Suppressor macrophage treated with lipopolysaccharide for 4 hours (primary cell): ENCODE measurements at regions not wholly inside any gene's neighbourhood (a gene's known extent, or its start where the extent isn't known, plus 50 kb on each side); places are given as distances from the start of the nearest gene placed in this dataset.
"Not testable (repeated sequence)": the region's sequence is repeated elsewhere in the genome, so short reads cannot be mapped to it uniquely, and the experiment has no call there.

Source experiments
- DNase-seq: peaks from one replicate; pipeline ENCODE4 v3.0.0-alpha.2; 2020

DNA sequence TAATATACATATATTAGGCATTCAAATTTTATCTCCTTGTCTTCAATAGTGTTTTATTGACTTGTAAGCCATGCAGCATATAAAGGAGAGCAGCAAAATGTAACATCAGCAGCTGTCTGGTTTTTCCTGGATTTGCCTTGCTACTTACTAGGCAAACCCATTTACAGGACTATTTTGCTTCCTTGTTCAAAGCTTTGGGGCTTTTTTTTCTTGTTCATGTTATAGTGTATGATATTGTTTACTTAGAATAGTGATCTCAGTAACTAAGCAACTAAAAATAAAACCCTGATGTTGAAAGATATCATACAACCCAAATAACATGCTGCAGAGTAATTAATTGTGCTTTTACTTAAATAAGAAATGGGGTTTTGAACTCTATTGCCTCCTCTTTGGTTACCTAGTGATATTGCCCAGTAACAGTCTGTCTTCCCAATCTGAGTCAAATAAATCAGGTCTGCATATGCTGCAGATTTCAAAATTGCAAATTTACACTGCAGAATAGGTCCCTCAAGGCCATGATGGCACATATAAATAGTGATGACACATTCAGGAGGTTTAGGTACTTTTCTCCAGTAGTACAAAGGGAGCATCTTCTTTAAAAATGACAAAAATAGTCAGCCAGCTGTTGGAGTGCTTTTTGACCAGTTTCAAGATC is 578.1 kb upstream of the NECTIN3 start:
- no peak for DNase-seq

DNA sequence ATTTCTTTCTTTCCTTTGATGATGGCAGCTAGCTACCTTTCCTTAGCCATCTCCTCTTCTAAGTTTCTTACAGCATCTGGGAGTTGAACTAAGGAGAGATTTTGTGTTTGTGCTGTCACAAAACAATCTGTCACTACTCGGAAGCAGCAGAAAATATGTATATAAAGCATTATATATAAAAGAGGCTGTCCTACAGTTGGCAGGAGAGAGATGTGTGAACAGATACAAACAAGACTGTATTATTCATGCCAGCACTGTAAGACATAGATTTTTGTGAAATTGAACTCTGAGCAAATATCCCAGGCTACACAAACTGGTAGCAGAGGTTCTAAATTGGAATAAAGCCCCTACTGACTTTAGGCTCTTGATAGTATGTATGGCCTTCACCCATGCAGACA is 577.5 kb upstream of the NECTIN3 start:
- DNase-seq, result no peak

DNA sequence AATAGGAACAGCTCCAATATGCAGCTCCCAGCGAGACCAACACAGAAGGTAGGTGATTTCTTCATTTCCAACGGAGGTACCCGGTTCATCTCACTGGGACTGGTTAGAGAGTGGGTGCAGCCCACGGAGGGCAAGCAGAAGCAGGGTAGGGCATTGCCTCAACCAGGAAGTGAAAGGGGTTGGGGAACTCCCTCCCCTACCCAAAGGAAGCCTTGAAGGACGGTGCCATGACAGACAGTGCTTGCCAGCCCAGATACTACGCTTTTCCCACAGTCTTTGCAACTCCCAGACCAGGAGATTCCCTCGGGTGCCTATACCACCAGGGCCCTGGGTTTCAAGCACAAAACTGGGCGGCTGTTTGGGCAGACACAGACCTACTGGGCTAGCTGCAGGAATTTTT is 576.9 kb upstream of the NECTIN3 start:
- DNase-seq, result no peak

DNA sequence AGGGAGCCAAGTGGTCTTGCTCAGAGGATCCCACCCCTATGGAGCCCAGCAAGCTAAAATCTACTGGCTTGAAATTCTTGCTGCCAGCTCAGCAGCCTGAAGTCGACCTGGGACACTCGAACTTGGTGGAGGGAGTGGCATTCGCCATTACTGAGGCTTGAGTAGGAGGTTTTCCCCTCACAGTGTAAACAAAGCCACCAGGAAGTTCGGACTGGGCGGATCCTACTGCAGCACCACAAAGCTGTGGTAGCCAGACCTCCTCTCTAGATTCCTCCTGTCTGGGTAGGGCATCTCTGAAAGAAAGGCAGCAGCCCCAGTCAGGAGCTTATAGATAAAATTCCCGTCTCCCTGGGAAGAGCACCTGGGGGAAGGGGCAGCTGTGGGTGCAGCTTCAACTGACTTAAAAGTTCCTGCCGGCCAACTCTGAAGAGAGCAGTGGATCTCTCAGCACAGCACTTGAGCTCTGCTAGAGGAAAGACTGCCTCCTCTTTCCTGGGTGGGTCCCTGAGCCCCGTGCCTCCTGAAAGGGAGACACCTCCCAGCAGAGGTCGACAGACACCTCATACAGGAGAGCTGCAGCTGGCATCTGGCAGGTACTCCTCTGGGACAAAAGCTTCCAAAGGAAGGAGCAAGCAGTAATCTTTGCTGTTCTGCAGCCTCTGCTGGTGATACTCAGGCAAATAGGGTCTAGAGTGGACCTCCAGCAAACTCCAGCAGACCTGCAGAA is 576.3 kb upstream of the NECTIN3 start:
- no peak for DNase-seq

DNA sequence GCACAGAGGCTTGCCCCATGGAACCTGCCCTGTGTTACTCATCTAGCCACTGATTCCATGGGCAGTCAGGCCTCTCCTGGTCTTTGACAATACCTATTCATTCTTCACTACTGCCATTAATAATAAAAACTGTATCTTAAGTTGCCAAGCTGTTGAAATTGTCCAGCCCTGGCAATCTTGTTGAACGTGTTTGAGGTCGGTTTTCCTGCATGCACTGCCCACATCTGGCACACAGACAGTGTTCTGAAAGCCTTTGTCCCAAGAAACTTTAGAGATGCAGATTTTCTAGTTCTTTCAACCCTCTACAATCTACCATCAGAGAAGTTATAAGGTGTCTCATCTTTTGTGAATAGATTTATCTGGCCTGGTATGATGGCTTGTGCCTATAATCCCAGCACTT is 567.2 kb upstream of the NECTIN3 start:
- DNase-seq, result no peak

DNA sequence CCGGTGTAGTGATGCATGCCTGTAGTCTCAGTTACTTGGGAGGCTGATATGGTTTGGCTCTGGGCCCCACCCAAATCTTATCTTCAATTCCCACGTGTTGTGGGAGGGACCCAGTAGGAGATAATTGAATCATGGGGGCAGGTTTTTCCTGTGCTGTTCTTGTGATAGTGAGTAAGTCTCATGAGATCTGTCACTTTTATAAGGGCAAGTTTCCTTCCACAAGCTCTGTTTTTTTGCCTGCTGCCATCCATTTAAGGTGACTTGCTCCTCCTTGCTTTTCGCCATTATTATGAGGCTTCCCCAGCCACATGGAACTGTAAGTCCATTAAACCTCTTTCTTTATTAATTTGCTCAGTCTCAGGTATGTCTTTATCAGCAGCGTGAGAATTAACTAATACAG is 566.7 kb upstream of the NECTIN3 start:
- no peak for DNase-seq

DNA sequence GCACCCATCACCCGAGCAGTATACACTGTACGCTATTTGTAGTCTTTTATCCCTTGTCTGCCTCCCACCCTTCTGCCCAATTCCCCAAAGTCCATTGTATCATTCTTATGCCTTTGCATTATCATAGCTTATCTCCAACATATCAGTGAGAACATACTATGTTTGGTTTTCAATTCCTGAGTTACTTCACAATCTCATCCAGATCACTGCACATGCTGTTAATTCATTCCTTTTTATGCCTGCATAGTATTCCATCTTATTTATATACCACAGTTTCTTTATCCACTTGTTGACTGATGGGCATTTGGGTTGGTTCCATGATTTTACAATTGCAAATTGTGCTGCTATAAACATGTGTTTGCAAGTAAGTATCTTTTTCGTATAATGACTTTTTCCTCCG is 564.7 kb upstream of the NECTIN3 start:
- no peak for DNase-seq

DNA sequence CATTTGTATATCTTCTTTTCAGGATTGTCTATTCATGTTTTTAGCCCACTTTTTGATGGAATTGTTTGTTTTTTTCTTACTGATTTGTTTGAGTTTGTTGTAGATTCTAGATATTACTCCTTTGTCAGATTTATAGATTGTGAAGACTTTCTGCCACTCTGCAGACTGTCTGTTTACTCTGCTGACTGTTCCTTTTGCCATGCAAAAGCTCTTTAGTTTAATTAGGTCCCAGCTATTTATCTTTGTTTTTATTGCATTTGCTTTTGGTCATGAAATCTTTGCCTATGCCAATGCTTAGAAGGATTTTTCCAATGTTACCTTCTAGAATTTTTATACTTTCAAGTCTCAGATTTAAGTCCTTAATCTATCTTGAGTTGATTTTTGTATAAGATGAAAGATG is 564.0 kb upstream of the NECTIN3 start:
- DNase-seq, result not testable (repeated sequence)

DNA sequence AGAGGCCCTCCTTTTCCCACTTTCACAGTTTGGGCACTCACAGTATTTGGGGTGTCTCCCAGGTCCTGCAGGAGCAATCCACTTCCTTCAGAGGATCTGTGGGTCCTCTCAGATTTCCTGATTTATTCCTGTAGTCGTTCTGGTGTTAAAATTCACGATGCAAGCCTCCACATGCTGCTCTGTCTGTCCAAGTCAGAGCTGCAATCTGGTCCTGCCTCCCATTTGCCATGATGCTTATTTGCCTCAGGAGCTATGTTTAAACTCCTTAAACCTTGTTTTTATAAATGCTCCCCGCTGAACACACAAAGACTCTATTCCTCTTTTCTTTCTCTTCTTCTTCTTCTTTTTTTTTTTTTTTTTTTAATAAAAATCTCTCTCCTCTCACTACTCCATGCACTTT is 558.7 kb upstream of the NECTIN3 start:
- no peak for DNase-seq

DNA sequence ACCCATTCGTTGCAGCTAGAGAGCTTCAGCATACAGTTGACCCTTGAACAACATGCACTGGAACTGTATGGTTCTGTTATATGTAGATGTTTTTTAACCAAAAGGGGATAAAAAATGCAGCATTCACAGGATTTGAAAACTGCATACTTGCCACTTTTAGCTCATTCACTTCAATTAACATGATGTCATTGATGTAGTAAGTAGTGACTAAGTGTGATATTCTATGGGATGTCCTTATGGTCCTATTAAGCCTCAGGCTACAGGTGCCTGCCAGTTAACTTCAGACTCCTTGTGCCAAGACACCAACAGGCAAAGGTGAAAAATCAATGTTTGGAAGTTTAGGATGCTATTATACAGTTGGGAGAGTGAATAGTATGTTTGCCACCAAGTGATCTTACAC is 553.6 kb upstream of the NECTIN3 start:
- no peak for DNase-seq

DNA sequence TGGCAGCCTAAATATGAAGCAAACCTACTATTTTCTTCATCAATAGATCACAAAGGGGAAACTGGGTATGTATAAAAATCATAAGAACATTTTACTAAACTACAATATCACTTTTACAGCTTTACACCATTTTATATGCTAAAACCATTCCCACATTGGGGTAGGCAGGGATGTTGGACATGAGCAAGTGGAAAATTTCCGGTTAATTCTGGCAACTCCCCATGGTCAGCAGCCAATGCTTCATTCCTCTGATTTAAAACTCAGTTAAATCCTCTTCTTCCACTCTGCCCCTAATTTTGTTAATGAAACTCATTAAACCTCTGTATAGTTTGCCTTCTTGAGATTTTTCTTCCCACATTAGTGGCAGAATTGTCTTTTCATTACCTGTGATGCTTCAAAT is 552.5 kb upstream of the NECTIN3 start:
- DNase-seq, result no peak

DNA sequence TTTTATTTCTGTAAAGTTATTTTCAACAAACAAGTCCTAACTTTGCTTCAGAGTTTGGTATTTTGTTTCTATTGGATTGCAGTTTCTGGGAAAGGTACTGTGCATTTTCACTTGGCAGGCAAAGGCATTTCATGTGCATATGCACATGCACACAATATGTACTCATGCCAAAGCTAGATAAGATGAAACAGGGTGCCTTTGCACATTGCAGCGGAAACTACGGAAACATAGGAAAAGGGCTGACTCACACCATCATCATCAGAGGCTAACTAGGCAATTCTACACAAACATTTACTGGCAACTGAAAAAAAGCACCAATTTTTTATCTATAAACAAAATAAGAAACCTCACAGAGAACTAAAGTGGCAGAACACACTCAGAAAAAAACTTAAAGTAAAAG is 550.6 kb upstream of the NECTIN3 start:
- DNase-seq, result no peak

DNA sequence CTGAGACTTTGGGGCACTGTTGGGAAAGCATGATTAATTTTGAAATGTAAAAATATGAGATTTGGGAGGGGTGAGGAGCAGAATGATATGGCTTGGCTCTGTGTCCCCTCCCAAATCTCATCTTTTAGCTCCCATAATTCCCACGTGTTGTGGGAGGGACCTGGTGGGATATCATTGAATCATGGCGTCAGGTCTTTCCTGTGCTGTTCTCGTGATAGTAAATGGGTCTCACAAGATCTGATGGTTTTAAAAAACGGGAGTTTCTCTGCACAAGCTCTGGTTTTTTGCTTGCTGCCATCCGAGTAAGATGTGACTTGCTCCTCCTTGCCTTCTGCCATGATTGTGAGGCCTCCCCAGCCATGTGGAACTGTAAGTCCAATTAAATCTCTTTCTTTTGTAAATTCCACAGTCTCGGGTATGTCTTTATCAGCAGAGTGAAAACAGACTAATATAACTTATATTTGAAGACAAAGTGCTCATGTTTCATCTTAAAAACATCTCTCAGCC is 546.0 kb upstream of the NECTIN3 start:
- not testable (repeated sequence) for DNase-seq

DNA sequence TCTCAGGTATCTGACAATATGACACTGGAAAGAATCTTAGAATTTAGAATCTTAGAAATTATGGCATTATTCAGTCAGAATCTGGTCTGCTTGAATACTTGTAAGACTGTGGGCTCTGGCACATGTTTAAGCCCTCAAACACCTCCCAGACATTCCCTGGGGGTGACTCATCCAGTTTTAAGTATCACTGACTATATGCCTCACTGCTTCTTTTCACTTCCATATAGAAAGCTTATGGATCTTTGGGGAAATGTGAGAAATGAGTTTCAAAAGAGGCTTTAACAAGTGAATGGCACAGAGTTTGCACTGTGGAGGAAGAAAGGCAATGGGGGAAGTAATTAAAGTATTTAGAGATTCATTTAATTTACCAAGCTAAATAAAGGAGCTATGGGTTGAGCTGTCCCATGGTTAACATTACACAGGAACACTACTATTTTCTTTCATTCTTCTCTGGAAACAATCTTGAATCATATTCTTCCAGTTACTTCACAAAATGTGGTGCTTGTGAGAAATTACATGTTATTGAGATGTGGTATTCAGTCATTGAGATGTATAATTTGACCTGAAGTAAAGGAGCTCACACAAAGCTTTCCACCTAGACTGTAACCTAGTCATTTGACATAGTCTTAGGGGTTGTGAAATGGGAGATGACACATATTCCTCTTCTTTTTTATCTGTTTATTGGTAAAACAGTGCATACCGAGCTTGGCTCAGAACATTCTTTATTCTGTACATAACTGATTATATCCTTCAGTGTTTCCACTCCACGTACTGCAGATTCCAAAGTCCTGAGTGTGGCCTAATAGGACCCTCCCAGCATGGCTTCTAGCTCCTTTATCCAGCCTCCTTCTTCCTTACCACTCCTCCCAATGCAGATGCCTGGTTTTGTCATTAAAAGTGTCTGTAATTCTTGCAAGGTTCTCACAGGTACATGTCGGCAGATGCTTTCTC is 544.6 kb upstream of the NECTIN3 start:
- no peak for DNase-seq

DNA sequence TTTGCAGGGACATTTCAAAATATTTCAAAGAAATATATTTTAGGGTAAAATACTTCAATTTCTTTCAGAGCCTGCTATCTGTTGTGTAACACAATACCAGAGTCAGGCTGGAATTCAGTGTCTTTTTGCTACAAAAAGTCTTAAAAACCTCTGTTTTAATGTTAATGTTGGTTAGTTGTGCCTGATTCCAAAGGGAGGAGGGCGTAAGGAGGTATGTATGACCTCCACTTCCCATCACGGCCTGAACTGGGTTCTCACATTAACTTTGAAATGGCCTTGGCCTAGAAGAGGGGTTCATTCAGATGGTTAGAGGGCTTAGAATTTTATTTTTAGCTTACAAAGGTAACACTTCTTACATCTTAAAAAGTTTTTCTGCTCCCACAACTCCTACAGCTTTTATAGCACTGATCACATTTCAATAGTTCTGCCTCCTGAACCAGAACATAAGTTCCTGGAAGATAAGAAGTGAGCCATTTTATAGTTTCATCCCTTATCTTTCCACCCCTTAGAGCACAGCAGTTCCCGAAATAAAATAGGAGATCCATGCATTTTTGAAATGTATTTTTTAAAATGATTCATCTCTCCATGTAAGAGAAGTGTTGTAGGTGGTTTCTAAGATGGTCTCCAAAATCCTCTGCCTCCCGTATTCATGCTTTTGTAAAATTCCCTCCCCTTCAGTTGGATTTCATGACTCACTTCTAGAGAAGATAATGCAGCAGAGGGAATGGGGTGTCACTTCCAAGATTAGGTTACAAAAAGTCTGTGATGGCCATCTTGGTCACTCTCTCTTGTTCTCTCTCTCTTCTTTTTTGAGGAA is 543.1 kb upstream of the NECTIN3 start:
- DNase-seq, result no peak

DNA sequence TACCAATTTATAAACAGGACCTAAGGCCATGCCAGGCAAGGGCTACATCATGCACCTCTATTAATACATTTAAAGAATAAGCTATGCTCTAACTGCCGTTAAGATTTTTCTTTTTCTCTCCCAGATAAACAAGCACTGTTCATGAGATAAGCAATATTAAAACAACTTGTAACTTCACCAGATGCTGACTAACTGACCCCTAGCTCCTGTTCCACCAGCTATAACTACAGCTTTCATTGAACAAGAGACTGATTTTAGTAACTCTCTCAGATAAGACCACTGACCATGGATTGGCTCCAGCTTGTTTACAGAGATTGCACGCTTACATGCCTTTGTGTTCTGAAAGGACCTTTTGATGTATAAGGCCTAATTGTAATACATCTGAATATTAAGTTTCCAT is 540.7 kb upstream of the NECTIN3 start:
- no peak for DNase-seq

DNA sequence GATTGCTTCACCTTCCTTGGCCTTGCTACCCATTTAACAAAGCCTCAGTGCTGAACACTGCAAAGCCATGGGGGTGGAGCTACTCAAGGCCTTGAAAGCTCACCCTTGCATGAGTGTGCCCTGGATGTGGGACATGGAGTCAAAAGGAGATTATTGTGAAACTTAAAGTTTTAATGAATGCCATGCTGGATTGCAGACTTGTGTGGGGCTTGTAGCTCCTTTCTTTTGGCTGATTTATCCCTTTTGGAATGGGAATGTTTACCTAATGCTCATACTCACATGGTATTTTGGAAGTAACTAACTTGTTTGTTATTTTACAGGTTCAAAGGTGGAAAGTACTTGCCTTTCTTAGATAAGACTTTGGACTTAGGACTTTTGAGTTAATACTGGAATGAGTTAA is 538.5 kb upstream of the NECTIN3 start:
- DNase-seq, result no peak

DNA sequence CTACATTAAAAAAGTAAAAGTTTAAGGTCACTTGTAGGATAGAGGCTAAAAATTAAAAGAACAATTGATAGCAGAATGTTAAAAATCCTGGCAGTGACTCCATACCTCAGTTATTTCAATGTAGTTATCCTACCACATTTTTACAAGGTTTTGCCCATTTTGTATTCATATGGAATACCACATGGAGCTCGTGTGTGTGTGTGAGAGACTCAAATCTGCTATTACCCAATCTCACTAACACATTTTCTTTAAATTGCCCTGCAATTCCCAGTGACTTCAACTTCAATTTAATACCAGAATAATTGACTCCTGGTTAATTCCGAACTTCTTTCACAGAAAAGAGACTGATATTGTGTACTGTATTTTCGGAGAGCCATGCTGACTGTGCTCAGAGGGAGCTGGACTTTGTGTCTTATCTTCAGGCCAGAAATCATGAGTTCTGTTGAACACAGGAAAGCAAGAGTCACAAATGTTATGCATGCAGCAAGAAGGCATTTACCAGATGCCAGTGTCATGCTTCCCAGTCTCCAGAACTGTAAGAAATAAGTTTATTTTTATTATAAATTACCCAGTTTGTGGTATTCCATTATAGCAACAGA is 529.0 kb upstream of the NECTIN3 start:
- no peak for DNase-seq

DNA sequence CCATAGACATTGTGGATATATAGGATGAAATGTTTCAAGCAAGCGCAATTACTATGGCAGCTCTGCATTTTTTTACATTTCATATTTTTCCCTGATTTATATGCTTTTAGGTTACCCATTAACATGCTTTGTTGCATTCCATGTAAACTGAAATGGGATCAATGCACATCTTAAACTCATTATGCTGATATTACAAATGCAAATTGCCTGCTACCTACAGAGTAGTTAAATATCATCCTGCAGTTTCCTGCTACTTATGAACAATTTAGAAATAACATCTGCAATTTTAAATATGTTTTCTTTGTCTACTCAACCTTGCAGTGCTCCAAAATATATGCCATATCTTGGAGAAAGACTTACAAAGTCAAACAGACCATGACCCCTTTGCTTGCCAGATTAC is 526.9 kb upstream of the NECTIN3 start:
- DNase-seq, result no peak

DNA sequence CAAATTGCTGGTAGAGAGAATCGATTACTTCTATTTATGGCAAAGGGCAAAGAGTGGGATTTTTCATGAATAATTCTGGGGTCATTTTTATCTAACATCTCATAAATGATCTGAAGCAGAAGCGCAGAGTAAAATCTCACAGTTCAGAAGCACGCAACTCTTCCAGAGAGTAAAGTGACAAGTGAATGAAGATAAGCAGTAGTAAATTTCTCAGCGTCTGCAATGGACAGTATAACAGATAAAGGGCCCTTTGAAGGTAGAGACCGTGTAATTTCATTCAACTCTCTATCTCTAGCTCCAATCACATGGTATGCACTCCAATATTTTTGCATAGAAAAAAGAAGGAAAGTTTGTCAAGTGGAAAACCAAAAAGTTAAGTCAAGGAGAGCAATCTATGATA is 521.1 kb upstream of the NECTIN3 start:
- no peak for DNase-seq

DNA sequence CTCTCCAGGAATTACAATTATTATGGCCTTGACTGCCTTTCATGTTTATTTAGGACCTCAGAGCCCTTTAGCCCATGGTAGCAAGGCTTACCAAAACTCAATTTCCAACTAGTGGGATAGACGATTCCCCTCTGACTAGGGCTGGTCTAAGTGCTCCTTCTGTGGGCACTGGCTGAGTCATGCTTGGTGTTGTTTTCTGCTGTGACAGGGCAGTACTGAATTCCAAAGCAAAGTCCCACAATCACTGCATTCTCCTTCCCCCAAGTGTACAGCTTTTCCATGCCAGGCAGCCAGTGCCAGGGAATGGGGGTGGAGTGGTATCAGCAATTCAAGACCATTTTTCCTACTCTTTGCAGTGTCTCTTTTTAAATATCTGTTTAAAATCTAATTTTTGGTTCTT is 509.0 kb upstream of the NECTIN3 start:
- no peak for DNase-seq

DNA sequence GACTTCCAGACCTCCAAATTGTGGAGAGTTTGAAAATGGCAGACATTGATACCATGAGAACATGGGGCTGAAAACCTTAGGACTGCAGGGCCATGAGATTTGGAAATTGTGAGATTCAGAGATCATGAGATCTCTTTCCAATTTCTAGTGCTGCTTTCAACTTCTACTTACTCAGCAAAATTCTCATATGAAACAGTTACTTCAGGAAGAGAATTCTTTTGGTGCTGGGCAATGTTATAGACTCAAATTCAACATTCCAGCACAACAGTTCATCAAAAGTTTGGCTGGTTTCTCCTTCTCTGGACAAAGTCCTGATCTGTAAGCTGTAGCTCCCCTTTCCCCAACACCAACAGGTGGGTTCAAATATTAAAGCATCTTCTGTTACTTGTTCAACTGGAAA is 506.9 kb upstream of the NECTIN3 start:
- no peak for DNase-seq
